LNCaP clone FGC (cell line): ENCODE measurements at regions not wholly inside any gene's neighbourhood (a gene's known extent, or its start where the extent isn't known, plus 50 kb on each side); places are given as distances from the start of the nearest gene placed in this dataset.
A peak's percentile ranks its signal among the peaks of the same experiment; 100 is the strongest.

ENCODE experiments used
- DNase-seq: peaks from one replicate; pipeline ENCODE4 v3.0.0-alpha.2; 2011; ENCODE audit warnings: low read depth
- H3K4me3 ChIP-seq: 2 replicates; pipeline ENCODE4 v1.5.1; 2011; ENCODE audit warnings: mild to moderate bottlenecking, low read depth, low read length, control low read depth
- CTCF ChIP-seq: IDR thresholded peaks from 2 replicates; pipeline ENCODE4 v1.5.1; 2012; ENCODE audit warnings: mild to moderate bottlenecking; ENCODE audit not compliant: control insufficient read depth, insufficient read depth; ENCODE audit errors: extremely low read depth

- DNase-seq: no peak
- TF ChIP-seq CTCF: no peak
- H3K4me3 ChIP-seq: no peak overlapping the region
Observed at GRCh38 chr13:34310539-34310938, 492.6 kb downstream of the RFC3 start.

GRCh38 chr13:34311251-34311650 is 493.3 kb downstream of the RFC3 start:
- H3K4me3 ChIP-seq: no peak overlapping the region
- no peak for TF ChIP-seq CTCF
- no peak for DNase-seq

GRCh38 chr13:34312578-34312977 is 494.6 kb downstream of the RFC3 start:
- no peak overlapping the region for H3K4me3 ChIP-seq
- DNase-seq: no peak
- TF ChIP-seq CTCF: no peak

- TF ChIP-seq CTCF: no peak
- no peak overlapping the region for H3K4me3 ChIP-seq
- DNase-seq: no peak
Observed at GRCh38 chr13:34320084-34320483, 502.1 kb downstream of the RFC3 start.

GRCh38 chr13:34322014-34322742 is 504.2 kb downstream of the RFC3 start:
- no peak for TF ChIP-seq CTCF
- DNase-seq: peak; percentile 50
- no peak overlapping the region for H3K4me3 ChIP-seq

GRCh38 chr13:34322743-34323074 is 504.8 kb downstream of the RFC3 start:
- no peak for DNase-seq
- H3K4me3 ChIP-seq: no peak overlapping the region
- TF ChIP-seq CTCF: no peak
